ENCODE measurements at regions not wholly inside any gene's neighbourhood (a gene's known extent, or its start where the extent isn't known, plus 50 kb on each side); places are given as distances from the start of the nearest gene placed in this dataset.

DNA sequence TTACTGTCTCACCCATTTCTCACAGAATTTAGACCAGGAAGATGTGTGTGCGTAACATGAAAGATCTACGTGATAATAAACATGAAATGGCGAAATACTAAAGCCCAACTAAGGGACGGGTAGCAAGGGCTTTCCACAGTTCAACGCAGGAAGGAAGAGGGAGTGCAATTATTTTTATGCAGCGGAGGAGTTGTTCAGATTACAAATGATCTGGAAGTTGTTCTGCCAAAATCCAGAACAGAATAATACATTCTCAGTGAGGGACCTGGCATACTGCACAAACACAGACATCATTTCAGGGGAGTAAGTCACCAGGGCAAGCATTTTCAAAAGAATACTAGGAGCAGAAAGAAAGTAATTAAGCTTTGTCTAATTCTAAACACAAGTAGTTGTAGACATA, 133.6 kb upstream of the RAP2B start:
- no peak for DNase-seq (ENCODE audit: low spot score)

DNA sequence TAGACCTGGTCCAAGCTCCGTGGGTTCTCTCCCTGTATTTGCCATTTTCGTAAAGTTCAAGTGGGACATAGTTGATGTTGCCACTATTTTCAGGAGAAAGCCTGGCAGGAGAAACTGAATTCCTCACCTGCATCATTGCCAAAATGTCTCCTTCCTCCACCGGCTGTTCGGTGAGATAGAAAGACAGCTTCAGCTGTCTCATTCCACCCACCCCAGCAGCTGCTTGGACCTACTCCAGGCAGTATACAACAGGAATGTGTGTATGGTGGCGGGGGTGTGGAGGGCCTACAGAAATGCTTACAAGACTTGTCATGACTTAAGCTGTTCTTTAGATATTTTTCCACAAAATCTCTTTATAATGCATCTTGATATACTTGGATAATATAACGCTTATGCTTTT, 132.7 kb upstream of the RAP2B start:
- DNase-seq (ENCODE audit: low spot score): no peak

DNA sequence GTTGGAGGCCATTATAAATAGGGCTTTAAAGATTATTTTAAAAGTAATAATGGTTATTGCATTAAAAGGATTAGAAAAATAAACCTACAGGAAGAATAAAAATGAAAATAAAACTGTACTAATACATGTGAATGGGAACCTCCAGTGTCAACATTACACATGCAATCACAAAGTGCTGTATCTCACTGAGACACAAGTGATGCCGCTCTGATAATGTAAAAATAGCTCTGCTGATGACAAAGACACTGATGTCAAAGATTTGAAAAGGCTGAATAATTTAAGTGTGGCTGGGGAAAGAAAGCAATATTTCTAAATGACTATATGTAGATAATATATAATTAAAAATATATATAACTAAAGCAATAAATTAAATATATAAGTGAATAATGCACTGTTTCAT, 129.1 kb upstream of the RAP2B start:
- no peak for DNase-seq (ENCODE audit: low spot score)

DNA sequence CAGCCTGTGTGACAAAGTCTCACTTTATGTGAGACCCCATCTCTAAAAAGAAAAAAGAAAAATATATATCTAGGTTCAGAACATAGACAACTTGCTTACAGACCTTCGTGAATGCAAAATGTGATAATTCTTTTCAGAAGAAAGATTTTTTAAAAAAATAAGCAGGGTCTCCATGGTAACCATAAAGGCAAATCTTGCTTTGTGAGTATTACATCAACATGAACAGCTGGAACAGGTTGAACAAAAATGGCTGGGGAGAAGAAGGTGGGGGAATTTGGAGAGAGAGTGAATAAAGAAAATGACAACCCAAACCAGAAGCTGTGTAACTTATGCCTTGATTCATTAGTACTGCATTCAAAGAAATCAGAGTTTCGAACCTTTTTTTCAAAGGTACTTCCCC, 125.2 kb upstream of the RAP2B start:
- DNase-seq (ENCODE audit: low spot score): no peak

DNA sequence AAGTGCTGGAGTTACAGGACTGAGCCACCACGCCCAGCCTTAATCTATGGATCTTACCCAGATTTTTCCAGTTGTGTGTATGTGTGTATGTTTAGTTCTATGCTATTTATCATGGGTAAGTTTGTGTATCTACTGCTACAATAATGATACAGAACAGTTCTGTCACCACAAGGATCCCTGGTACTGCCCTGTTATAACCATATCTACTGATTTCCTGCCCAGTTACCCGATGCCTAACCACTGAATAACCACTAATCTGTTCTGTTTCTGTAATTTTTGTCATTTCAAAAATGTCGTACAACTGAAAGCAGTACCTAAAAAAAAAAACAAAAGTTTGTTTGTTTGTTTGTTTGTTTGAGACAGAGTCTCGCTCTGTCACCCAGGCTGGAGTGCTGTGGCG, 123.7 kb upstream of the RAP2B start:
- DNase-seq (ENCODE audit: low spot score): no peak

DNA sequence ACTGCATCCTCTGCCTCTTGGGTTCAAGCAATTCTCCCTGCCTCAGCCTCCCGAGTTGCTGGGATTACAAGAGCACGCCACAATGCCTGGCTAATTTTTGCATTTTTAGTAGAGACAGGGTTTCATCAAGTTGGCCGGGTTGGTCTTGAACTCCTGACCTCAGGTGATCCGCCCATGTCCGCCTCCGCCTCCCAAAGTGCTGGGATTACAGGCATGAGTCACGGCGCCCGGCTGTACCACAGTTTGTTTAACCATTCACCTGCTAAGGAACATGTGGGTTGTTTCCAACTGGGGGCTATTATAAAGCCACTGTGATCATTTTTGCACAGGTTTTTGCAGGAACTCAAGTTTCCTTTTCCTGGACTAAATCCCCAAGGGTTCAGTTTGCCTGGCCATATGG, 123.2 kb upstream of the RAP2B start:
- DNase-seq (ENCODE audit: low spot score): no peak

DNA sequence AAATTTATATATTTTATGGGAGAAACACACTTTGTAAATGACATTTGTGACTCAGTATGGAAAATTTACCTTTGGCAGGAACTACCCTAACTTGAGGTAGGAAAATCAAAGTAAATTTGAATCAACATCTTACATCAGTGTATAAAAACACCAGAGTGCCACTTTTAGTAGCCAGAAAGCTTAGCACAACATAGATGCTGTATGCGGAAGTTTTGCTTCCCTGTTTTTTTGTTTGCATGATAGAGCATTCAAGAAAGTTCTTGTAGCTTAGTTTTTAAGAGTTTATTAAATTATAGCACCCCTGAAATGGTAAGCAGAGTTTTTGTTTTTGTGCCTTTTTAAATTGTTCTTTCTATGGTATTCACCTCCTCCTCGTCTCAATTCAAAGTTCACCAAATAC, 120.8 kb upstream of the RAP2B start:
- no peak for DNase-seq (ENCODE audit: low spot score)

DNA sequence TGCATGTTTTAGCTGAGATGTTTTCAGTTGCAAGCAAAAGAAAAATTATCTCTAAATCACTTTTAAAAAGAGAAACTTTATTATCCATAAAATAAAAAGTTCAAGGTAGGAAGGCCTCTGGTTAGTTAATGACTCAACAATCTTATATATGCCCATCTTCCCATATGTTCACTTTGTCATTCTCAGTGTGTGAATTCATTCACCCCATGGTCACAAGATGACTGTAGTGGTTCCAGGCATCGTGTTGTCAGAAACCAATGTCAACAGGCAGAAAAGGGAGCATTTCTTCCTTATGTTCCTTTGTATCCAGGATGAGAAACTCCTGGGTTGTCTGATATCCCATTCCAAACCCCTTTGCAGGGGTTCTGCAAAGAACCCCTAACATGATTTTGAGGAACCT, 119.9 kb upstream of the RAP2B start:
- no peak for DNase-seq (ENCODE audit: low spot score)

DNA sequence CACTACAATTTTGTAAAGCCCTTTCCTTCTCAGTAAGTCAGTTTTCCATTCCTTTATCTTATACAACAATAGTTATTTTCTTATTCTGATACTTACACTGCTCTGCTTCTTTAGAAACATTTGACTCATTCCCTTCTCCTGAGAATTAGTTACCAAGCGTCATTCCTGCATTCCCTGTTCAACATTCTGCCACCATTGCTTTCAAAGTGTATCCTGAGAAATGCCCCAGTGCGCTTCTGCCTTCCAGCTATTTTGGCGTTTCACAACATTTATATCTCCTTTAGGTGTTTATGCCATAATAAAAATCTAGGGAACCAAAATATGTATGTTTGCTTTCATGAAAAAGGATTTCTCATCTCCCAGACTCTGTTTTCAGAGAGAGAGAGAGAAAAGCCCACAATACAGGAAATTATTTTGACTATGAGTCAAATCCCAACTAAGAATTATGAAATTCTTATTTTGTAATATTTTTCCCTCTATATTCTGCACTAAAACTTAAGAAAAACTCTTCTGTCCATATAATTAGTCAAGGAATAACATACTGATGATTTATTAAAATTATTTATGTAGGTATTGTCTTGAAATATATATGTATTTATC, 118.2 kb upstream of the RAP2B start:
- DNase-seq (ENCODE audit: low spot score): peak; percentile 43

DNA sequence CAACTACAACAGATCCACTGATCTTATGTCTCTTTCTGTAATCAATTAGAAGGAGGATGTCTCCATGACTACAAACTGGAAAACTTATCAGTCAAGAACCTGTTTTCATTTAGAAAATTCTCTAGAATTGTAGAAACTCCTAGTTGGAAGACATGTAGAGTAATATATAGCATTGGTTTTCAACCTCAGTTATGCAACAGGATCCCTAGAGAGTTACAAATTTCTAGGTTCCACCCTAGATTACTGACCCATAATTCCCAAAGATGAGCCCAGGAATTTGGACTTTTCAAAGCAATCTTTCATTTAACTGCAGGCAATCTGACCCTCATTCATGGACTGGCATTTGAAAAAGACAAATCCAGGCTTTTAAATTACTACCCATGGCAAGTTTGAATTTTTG, 116.9 kb upstream of the RAP2B start:
- no peak for DNase-seq (ENCODE audit: low spot score)

DNA sequence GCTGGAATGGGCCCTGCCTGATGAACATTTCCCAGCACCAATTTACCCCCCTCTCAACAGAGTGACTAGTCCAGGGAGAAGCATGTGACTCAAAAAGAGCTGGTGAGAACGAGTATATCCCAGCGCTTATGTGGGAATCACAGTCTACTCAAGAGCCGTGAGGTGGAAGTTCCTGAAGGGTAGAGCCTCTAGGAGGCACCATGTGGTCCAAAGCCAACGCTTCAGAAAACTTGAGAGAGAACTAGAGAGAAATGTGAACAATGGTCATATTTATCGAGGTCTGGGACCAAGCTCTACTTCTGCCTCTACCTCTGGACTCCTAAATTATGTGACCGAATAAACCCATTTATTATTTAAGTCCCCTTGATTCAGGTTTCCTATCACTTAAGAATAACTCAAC, 111.0 kb upstream of the RAP2B start:
- DNase-seq (ENCODE audit: low spot score): no peak

DNA sequence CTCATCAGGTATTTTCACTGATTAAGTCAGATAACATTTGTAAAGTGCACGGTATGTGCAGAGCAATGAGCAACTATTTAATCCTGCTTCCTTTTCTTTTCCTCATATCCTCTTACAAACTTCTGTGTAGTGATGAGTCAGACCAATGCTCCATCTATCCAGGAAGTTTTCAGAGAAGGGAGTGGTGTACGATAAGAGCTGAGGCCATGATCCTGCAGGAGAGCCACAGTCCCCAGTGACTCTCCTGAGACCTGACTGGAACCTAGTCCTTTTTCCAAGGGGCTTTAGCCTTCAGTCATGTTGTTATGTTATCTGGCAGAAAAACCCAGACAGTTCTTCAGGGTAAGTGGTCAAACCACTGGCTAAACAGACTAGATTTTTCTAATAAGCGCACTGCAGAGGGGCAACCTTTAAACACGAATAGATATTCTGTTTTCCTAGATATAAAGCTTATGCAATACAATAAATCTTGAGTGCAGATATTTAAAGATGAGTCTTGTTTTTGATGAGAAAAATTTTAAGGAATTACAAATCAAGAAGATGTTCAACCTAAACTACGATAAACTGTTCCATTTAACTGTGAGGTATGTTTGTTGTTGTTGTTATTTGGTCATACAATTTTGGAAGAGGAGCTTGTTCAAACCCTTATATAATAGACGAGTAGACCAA, 110.5 kb upstream of the RAP2B start:
- peak; percentile 59 for DNase-seq (ENCODE audit: low spot score)

DNA sequence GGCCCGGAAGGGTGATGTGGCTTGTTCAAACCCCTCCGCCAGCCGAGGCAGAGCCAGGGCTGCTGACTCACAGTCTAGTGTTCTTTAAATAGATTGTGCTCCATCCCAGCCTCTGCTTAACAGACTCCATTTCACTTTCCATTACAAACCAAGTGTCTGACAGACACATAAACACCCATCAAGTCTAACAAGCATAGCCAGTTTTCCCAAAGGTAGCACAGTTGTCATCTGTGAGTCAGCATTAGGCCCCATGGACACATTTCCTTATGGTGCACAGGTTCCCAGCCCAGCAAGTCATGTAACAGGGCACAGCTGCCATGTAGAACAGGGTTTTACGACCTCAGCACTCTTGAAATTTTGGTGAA, 109.9 kb upstream of the RAP2B start:
- DNase-seq (ENCODE audit: low spot score): peak; percentile 74

DNA sequence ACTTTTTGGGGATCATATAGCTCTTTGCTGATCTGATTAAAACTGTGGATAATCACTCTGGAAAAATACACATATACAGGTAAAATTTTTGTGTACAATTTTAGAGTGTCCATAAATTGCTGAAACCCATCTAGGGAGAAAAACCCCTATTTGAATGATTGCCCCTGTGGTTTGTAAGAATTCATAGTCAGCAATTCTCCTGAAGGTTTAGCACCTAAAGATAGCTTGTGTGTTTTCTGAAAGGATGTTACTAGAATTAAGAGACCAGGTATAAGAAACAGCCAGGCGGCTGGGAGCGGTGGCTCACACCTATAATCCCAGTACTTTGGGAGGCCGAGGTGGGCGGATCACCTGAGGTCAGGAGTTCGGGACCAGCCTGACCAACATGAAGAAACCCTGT, 106.8 kb upstream of the RAP2B start:
- no peak for DNase-seq (ENCODE audit: low spot score)

DNA sequence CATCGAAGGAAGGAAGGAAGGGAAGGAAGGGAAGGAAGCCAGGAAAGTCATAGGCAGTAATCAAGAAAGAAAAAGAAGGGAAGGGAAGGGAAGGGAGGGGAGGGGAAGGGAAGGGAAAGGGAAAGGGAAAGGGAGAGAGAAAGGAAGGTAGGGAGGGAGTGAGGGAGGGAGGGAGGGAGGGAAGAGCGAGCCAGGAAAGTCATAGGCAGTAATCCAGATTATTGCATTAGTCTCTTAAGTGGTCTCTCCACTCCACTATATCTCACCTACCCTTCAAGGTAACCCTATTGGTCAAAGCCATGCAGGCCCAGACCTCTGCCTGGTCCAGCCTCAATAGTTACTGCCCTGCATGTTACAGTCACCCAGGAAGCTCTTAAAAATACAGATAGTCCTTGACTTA, 106.2 kb upstream of the RAP2B start:
- DNase-seq (ENCODE audit: low spot score): no peak

DNA sequence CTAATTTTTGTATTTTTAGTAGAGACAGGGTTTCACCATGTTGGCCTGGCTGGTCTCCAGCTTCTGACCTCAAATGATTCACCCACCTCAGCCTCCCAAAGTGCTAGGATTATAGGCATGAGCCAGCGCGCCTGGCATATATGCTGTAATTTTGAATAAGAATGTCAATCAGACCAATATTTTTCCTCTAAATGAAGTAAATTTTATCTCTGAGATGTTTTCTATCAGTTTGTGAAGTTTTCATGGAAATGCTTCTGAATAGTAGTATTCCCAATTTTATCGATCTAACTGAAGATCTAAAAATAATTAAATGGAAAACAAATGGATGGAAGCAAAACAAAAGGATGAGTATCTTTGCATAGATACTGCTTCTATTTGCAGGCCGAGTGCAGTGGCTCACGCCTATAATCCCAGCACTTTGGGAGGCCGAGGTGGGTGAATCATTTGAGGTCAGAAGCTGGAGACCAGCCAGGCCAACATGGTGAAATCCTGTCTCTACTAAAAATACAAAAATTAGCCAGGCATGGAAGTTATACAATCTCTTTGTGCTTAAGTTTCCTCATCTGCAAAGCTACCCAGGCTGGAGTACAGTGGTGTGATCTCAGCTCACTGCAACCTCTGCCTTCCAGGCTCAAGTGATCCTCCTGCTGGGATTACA, 103.9 kb upstream of the RAP2B start:
- DNase-seq (ENCODE audit: low spot score): peak; percentile 14

DNA sequence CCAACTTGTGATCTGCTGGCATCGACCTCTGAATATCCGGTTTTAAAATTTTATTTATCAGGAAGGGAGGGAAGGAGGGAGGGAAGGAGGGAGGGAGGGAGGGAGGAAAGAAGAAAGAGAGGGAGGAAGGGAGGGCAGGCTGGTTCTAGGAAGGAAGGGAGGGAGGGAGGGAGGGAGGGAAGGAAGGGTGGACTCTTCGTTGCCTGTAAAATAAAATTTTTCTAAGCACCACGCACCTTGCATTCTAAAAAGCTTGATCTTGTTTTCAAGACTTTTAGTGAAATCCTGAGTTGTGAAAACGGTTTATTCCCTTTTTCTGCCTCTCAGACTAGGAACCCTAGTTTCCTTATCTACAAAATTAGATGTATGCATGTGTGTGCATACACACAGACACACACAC, 101.7 kb upstream of the RAP2B start:
- DNase-seq (ENCODE audit: low spot score): no peak

DNA sequence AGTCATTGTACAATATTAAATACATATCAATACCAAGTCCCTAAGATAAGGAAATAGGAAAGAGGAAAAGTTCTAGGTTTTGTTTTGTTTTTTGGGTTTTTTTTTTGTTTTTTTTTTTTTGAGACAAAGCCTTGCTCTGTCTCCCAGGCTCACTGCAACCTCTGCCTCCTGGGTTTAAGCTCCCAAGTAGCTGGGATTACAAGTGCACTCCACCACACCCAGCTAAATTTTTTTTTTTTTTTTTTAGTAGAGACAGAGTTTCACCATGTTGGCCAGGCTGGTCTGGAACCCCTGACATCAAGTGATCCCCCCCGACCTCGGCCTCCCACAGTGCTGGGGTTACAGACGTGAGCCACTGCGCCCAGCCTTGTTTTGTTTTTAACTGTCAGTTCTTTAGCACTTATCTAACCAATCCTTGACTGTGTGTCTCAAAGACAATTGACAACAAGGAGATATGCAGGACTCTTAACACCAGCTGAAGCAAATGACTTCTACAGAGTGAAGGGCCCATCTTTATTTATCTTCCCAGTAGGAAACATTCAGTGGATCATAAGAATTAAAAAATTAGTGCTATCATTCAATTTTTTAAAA, 100.0 kb upstream of the RAP2B start:
- no peak for DNase-seq (ENCODE audit: low spot score)

DNA sequence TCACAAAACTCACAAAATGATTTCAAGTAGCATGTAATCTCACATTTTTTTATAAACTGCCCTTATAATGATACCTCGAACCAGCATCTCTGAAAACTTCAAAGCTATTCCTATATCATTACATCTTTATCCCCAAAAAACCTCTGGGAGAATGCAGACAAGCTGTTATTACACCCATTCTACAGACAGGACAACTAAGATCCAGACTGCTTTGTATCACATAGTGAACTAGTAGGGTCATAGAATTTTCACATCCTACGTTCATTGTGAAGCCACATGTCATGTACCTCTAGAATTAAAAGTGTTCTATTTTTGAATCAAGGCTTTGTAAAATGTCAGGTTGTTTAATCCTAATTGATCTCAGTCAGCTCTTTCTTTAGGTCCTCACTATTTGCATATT, 98.7 kb upstream of the RAP2B start:
- DNase-seq (ENCODE audit: low spot score): no peak

DNA sequence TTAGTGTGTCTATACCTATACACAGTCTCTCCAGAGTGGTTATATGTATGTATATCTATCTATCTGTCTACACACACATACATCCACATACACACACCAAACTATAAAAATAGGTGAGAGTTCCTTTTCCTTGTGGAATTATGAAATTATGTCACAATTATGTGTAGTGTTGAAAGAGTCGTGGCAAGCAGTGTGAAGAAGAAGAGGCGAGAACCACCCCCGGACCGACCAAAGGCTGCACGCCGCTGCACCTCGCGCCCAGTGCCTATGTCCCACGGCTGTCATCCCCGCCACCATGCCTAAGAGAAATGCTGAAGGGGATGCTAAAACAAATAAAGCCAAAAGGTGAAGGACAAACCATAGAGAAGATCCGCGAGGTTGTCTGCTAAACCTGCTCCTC, 95.0 kb upstream of the RAP2B start:
- DNase-seq (ENCODE audit: low spot score): no peak

DNA sequence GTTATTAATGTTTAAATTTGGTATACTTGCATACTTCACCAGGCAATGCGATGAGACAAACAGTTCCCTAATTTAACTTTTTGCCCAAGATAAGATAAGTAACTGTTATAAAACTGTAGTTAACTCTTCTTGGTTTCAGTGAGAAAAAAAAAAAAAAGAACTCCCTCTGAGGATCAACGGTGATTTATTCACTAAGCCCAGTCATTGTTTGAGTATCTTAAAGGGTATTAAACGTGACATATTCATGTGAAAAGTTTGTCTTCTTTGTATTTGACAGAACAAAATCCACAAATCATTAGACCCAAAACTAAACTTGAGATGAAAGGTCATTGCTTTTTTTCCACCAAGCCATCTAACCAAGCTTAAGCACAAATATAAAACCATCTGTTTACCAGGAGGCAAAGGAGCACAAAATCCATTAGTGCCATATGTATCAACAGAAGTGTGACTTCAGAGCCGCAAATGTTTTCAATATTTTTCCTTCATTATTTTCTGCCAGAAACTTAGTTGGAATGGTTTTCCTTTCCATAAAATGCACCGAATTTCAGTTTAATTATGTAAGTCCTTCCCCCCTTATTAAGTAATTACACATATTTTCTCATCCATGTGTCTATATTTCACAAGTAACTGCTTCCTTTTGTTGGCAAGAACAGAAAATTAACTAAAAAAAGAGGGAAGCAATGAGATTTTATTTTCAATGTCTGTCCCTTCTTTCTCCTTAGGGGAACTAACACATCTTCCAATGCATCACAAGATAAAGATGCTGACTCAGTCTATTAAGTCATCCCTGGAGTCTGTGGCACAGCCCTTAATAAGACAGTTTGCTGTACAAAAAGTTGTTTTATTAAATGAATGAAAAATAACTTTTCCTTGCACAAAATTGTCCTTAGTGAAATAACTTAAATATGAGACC, 92.2 kb upstream of the RAP2B start:
- peak; percentile 58 for DNase-seq (ENCODE audit: low spot score)

DNA sequence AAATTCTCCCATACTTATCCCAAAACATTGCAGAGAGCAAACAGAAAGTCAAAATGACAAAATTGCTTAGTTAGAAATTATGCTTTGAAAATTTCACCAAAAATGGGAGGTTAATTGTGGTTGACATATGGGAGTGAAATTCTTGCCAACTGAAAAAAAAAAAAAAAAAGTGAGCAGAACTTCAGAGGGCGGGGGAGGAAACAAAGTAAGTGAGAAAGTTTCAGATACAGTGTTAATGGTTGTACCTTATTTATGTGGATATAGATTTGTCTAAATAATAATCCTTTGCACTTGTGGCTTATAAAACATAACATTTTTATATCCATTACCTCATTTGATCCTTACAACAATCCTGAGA, 91.5 kb upstream of the RAP2B start:
- no peak for DNase-seq (ENCODE audit: low spot score)

DNA sequence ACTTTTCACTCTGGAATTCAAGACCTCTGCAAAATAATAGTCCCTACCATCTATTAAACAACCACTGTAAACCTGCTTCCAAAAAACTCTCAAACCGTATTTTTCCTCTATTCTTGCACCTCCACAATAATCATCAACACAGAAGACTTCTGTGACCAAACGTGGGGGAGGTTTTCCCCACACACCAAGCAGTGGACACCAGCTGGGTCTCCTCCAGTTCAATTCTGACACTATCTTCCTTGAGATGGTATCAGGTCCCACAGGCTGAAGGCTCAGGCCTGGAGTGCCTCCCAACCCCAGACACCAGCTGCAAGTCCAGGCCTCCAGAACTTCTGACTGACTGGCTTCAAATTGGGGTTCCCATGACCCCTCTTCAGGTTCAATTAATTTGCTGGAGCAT, 89.6 kb upstream of the RAP2B start:
- DNase-seq (ENCODE audit: low spot score): no peak

Measured in AG20443 (cell line).